Left lung (tissue), 4 donors: ENCODE measurements at regions not wholly inside any gene's neighbourhood (a gene's known extent, or its start where the extent isn't known, plus 50 kb on each side); places are given as distances from the start of the nearest gene placed in this dataset.

ENCODE experiments used
- ATAC-seq: fragments of 200-7000 bp; cut with Tn5 transposase; one replicate; pipeline ENCODE4 v1.9.1; 2020; ENCODE audit warnings: moderate library complexity
- DNase-seq, 4 donors: peaks; one replicate each; pipeline ENCODE4 v3.0.0-alpha.2; 2013 to 2020
- H3K27ac ChIP-seq, 2 donors: fragments of 200-600 bp; sonication (generic) in 1 of 2; one replicate each; pipeline versions ENCODE4 v1.5.0 to v1.8.0; 2020 to 2021
- H3K27me3 ChIP-seq, 2 donors: fragments of 200-600 bp; sonication (generic) in 1 of 2; one replicate each; pipeline versions ENCODE4 v1.5.0 to v1.8.0; 2020 to 2021
- H3K36me3 ChIP-seq, 2 donors: fragments of 200-600 bp; sonication (generic) in 1 of 2; one replicate each; pipeline versions ENCODE4 v1.5.0 to v1.8.0; 2020 to 2021
- H3K4me1 ChIP-seq, 2 donors: fragments of 200-600 bp; one replicate each; pipeline ENCODE4 v1.8.0; 2021
- H3K4me3 ChIP-seq, 2 donors: fragments of 200-600 bp; sonication (generic) in 1 of 2; one replicate each; pipeline versions ENCODE4 v1.5.0 to v1.8.0; 2020 to 2021; ENCODE audit warnings: mild to moderate bottlenecking in 1 of 2
- H3K9me3 ChIP-seq, 2 donors: fragments of 200-600 bp; sonication (generic) in 1 of 2; one replicate each; pipeline versions ENCODE4 v1.5.0 to v1.8.0; 2020 to 2021
- intact Hi-C, 2 donors: fragments of 100-400 bp; cut with DNase I; formaldehyde crosslinking; loops; one replicate each; pipeline versions ENCODE4 v1.11.2 to v1.14.2; 2022
- TF ChIP-seq, protein P1 (sequence below), 2 donors: fragments of 200-600 bp; sonication (generic) in 1 of 2; IDR thresholded peaks; one replicate each; pipeline versions ENCODE4 v1.5.0 to v1.8.0; 2021; ENCODE audit warnings: antibody characterized with exemption in 2 of 2
- donor health status: DM: no; HTN: yes; CAD: no.
- donor health status: DM: no; HTN: no; CAD: no.

- Histone ChIP-seq H3K9me3 (no peaks in the 10 kb centered on the region), H3K27me3 (no peaks in the 10 kb centered on the region), H3K4me1 (no peaks in the 10 kb centered on the region), H3K36me3 (no peaks in the 10 kb centered on the region), H3K27ac (no peak overlapping the region), H3K4me3 (no peak overlapping the region)
- DNase-seq (no peak), ATAC-seq (no peak)
- intact Hi-C loops: no loop called here
- TF ChIP-seq, protein P1, sequence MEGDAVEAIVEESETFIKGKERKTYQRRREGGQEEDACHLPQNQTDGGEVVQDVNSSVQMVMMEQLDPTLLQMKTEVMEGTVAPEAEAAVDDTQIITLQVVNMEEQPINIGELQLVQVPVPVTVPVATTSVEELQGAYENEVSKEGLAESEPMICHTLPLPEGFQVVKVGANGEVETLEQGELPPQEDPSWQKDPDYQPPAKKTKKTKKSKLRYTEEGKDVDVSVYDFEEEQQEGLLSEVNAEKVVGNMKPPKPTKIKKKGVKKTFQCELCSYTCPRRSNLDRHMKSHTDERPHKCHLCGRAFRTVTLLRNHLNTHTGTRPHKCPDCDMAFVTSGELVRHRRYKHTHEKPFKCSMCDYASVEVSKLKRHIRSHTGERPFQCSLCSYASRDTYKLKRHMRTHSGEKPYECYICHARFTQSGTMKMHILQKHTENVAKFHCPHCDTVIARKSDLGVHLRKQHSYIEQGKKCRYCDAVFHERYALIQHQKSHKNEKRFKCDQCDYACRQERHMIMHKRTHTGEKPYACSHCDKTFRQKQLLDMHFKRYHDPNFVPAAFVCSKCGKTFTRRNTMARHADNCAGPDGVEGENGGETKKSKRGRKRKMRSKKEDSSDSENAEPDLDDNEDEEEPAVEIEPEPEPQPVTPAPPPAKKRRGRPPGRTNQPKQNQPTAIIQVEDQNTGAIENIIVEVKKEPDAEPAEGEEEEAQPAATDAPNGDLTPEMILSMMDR (IDR thresholded peaks at IDR 0.05): no peak
Measured at GRCh38 chr4:186018784-186019183, 50.2 kb upstream of the TLR3 start.
